ENCODE measurements at regions not wholly inside any gene's neighbourhood (a gene's known extent, or its start where the extent isn't known, plus 50 kb on each side); places are given as distances from the start of the nearest gene placed in this dataset.

- no peak for DNase-seq (ENCODE audit: low spot score)
- no peak for TF ChIP-seq CTCF (IDR thresholded peaks at IDR 0.05; ENCODE audit: extremely low read depth, missing control alignments)
These were observed 1130.9 kb upstream of the CELF2 start for GRCh38 chr10:9886772-9887171.

- no peak for DNase-seq (ENCODE audit: low spot score)
- no peak for TF ChIP-seq CTCF (IDR thresholded peaks at IDR 0.05; ENCODE audit: extremely low read depth, missing control alignments)
These were observed 1122.2 kb upstream of the CELF2 start for GRCh38 chr10:9895453-9895852.

GRCh38 chr10:9895981-9896380, 1121.7 kb upstream of the CELF2 start:
- no peak for TF ChIP-seq CTCF (IDR thresholded peaks at IDR 0.05; ENCODE audit: extremely low read depth, missing control alignments)

GRCh38 chr10:9898633-9899395, 1118.9 kb upstream of the CELF2 start:
- DNase-seq (ENCODE audit: low spot score) = no peak
- TF ChIP-seq CTCF (IDR thresholded peaks at IDR 0.05; ENCODE audit: extremely low read depth, missing control alignments) = no peak

More at GRCh38 chr10:9895981-9896380, 1121.7 kb upstream of the CELF2 start:
- DNase-seq (ENCODE audit: low spot score) = no peak

GRCh38 chr10:9900751-9901150, 1116.9 kb upstream of the CELF2 start:
- DNase-seq (ENCODE audit: low spot score) = no peak
- TF ChIP-seq CTCF (IDR thresholded peaks at IDR 0.05; ENCODE audit: extremely low read depth, missing control alignments) = no peak

GRCh38 chr10:9901971-9902370, 1115.7 kb upstream of the CELF2 start:
- no peak for DNase-seq (ENCODE audit: low spot score)
- no peak for TF ChIP-seq CTCF (IDR thresholded peaks at IDR 0.05; ENCODE audit: extremely low read depth, missing control alignments)

GRCh38 chr10:9910446-9910845, 1107.2 kb upstream of the CELF2 start:
- no peak for TF ChIP-seq CTCF (IDR thresholded peaks at IDR 0.05; ENCODE audit: extremely low read depth, missing control alignments)
- no peak for DNase-seq (ENCODE audit: low spot score)

All from GM20000 (cell line).